Fibroblast of lung (primary cell): ENCODE measurements at regions not wholly inside any gene's neighbourhood (a gene's known extent, or its start where the extent isn't known, plus 50 kb on each side); places are given as distances from the start of the nearest gene placed in this dataset.

Experiments
- EZH2 ChIP-seq: IDR thresholded peaks from 2 replicates; pipeline ENCODE4 v1.5.1; 2012; ENCODE audit warnings: low read length, control low read depth, mild to moderate bottlenecking; ENCODE audit errors: missing control alignments
- TF ChIP-seq, protein P1 (sequence below), 2 donors: IDR thresholded peaks in 1 of 2; conservative IDR thresholded peaks in 1 of 2; 1 replicate in 1 of 2; 2 replicates in 1 of 2; pipeline ENCODE4 v1.5.1; 2011 to 2012; ENCODE audit warnings: low read length in 2 of 2, control low read depth in 1 of 2, inconsistent platforms in 1 of 2, low read depth in 1 of 2, mild to moderate bottlenecking in 1 of 2

- TF ChIP-seq, protein P1, sequence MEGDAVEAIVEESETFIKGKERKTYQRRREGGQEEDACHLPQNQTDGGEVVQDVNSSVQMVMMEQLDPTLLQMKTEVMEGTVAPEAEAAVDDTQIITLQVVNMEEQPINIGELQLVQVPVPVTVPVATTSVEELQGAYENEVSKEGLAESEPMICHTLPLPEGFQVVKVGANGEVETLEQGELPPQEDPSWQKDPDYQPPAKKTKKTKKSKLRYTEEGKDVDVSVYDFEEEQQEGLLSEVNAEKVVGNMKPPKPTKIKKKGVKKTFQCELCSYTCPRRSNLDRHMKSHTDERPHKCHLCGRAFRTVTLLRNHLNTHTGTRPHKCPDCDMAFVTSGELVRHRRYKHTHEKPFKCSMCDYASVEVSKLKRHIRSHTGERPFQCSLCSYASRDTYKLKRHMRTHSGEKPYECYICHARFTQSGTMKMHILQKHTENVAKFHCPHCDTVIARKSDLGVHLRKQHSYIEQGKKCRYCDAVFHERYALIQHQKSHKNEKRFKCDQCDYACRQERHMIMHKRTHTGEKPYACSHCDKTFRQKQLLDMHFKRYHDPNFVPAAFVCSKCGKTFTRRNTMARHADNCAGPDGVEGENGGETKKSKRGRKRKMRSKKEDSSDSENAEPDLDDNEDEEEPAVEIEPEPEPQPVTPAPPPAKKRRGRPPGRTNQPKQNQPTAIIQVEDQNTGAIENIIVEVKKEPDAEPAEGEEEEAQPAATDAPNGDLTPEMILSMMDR (conservative IDR thresholded peaks at IDR 0.05 in 1 of 2, IDR thresholded peaks at IDR 0.05 in 1 of 2; ENCODE audit: low read depth in 1 of 2, low read length in 2 of 2), result no peak
- TF ChIP-seq EZH2, result no peak
Measured at GRCh38 chr20:21002486-21002885, 103.7 kb downstream of the LINC00237 start.
